Naive B cell (primary cell): ENCODE measurements at regions not wholly inside any gene's neighbourhood (a gene's known extent, or its start where the extent isn't known, plus 50 kb on each side); places are given as distances from the start of the nearest gene placed in this dataset.

Experiments used
- ATAC-seq, 2 donors: fragments of 150-1000 bp; cut with Tn5 transposase; 2 replicates each; pipeline ENCODE4 v1.10.0; 2021; ENCODE audit warnings: low read depth in 2 of 2, mild to moderate bottlenecking in 2 of 2, moderate library complexity in 2 of 2
- DNase-seq: peaks from one replicate; pipeline ENCODE4 v3.0.0; 2022
- H3K27ac Mint-ChIP-seq, 6 donors: one replicate each; pipeline ENCODE4 v1.8.0; 2020 to 2022; ENCODE audit warnings: mild to moderate bottlenecking in 6 of 6, mixed read lengths in 6 of 6, moderate library complexity in 5 of 6, inconsistent platforms in 2 of 6
- H3K27me3 Mint-ChIP-seq, 3 donors: one replicate each; pipeline ENCODE4 v1.8.0; 2021 to 2022; ENCODE audit warnings: mixed read lengths in 3 of 3, mild to moderate bottlenecking in 1 of 3
- H3K36me3 Mint-ChIP-seq, 2 donors: one replicate each; pipeline ENCODE4 v1.8.0; 2020 to 2022; ENCODE audit warnings: mixed read lengths in 2 of 2, inconsistent platforms in 1 of 2, mild to moderate bottlenecking in 1 of 2
- H3K4me1 Mint-ChIP-seq, 3 donors: one replicate each; pipeline ENCODE4 v1.8.0; 2020 to 2022; ENCODE audit warnings: mixed read lengths in 3 of 3, inconsistent platforms in 1 of 3, mild to moderate bottlenecking in 1 of 3, moderate library complexity in 1 of 3
- H3K4me3 Mint-ChIP-seq, 8 donors: one replicate each; pipeline ENCODE4 v1.8.0; 2020 to 2022; ENCODE audit warnings: mild to moderate bottlenecking in 8 of 8, mixed read lengths in 8 of 8, moderate library complexity in 8 of 8, inconsistent platforms in 2 of 8
- H3K9me3 Mint-ChIP-seq, 7 donors: one replicate each; pipeline ENCODE4 v1.8.0; 2020 to 2022; ENCODE audit warnings: mixed read lengths in 7 of 7, mild to moderate bottlenecking in 5 of 7, inconsistent platforms in 2 of 7, moderate library complexity in 1 of 7

GRCh38 chr2:12817870-12818269, 101.1 kb downstream of the TRIB2 start:
- Mint-ChIP-seq H3K36me3 (no peaks in the 10 kb centered on the region), H3K27me3 (peaks cover 11 to 18% (median 13%) of the 10 kb centered on the region in 3 donors), H3K4me3 (no peak overlapping the region), H3K4me1 (peaks cover 4 to 14% (median 10%) of the 10 kb centered on the region in 3 donors), H3K9me3 (no peaks in the 10 kb centered on the region), H3K27ac (no peak overlapping the region)
- ATAC-seq (no peak), DNase-seq (no peak)

- Mint-ChIP-seq H3K27me3 (peaks cover 11 to 24% (median 19%) of the 10 kb centered on the region in 3 donors), H3K9me3 (no peaks in the 10 kb centered on the region), H3K4me1 (peaks cover 4 to 14% (median 10%) of the 10 kb centered on the region in 3 donors), H3K36me3 (no peaks in the 10 kb centered on the region), H3K27ac (peak overlapping the region in 1 of 6 donors; percentile 65), H3K4me3 (no peak overlapping the region)
- no peak for ATAC-seq
- DNase-seq: no peak
These were observed 101.8 kb downstream of the TRIB2 start for GRCh38 chr2:12818416-12819102.

DNA sequence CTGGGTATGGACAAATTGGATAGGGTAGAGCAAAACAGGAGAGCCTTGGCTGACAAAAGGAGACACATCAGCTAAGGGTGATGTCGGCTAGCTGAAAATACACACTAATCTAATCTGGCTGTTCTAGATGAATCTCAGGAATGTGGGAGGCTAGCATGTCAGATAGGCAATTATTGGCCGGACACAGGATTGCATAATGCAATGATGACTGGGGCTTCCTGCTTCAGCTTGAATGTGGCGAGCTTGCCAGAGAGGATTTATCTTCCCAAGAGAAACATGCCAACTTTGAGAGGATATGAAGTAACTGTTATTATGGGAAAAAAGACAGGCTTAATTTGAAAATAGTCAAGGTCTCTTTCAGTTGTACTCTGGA, 102.4 kb downstream of the TRIB2 start:
- H3K36me3 Mint-ChIP-seq: no peaks in the 10 kb centered on the region
- no peak overlapping the region for H3K4me3 Mint-ChIP-seq
- H3K9me3 Mint-ChIP-seq: no peaks in the 10 kb centered on the region
- ATAC-seq (no peak), DNase-seq (no peak)
- H3K27me3 Mint-ChIP-seq: peaks cover 11 to 30% (median 24%) of the 10 kb centered on the region in 3 donors
- peak overlapping the region in 1 of 6 donors; percentile 65 for H3K27ac Mint-ChIP-seq
- peaks cover 4 to 14% (median 10%) of the 10 kb centered on the region in 3 donors for H3K4me1 Mint-ChIP-seq

GRCh38 chr2:12819721-12820120, 103.0 kb downstream of the TRIB2 start:
- H3K4me3 Mint-ChIP-seq: peak overlapping the region in 1 of 8 donors; percentile 5
- no peaks in the 10 kb centered on the region for H3K9me3 Mint-ChIP-seq
- H3K27ac Mint-ChIP-seq: no peak overlapping the region
- DNase-seq (no peak), ATAC-seq (peak in 1 of 2 donors; percentile 37)
- peaks cover 4 to 14% (median 10%) of the 10 kb centered on the region in 3 donors for H3K4me1 Mint-ChIP-seq
- no peaks in the 10 kb centered on the region for H3K36me3 Mint-ChIP-seq
- peaks cover 11 to 32% (median 26%) of the 10 kb centered on the region in 3 donors for H3K27me3 Mint-ChIP-seq

- Mint-ChIP-seq H3K4me3 (no peak overlapping the region), H3K27ac (peak overlapping the region in 1 of 6 donors; percentile 22), H3K27me3 (peaks cover 14 to 36% (median 33%) of the 10 kb centered on the region in 3 donors), H3K9me3 (no peaks in the 10 kb centered on the region), H3K4me1 (peaks cover 4 to 14% (median 10%) of the 10 kb centered on the region in 3 donors), H3K36me3 (no peaks in the 10 kb centered on the region)
- no peak for DNase-seq
- ATAC-seq: no peak
These were observed 104.9 kb downstream of the TRIB2 start for GRCh38 chr2:12821656-12822055.

- ATAC-seq (no peak), DNase-seq (no peak)
- Mint-ChIP-seq H3K36me3 (no peaks in the 10 kb centered on the region), H3K27me3 (peaks cover 10 to 44% (median 42%) of the 10 kb centered on the region in 3 donors), H3K9me3 (no peaks in the 10 kb centered on the region), H3K27ac (peak overlapping the region in 1 of 6 donors; percentile 49), H3K4me3 (no peak overlapping the region), H3K4me1 (peaks cover 2 to 7% (median 6%) of the 10 kb centered on the region in 3 donors)
These were observed 107.6 kb downstream of the TRIB2 start for GRCh38 chr2:12824351-12824777.

DNA sequence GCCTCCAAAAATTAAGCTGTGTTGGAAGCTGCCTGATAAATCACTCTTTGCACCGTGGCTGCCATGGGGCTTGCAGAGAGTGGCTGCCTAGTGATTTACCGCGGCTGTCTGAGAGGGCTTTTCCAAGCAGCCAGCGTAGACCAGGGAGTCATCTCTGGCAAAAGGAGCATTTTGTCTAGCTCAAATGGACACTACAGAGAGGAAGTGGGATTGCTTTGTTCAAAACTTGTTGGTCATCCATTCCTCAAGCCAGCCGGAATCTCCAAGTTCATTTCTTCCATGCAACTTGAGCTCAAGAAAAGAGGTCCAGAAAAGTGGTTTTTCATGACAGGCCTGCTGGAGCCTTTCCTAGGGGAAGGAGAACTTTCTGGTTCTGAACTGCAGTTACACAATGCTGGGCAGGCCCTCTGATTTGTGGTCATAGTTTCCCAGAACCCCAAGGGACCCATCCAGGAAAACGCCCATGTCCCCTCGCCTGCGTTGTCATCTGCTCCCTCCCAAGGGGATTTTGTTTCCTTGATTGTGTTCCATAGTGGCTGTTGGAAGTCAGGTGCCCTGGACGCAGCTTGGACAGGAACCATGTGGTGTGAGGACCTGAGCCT, 108.1 kb downstream of the TRIB2 start:
- no peak overlapping the region for H3K27ac Mint-ChIP-seq
- no peaks in the 10 kb centered on the region for H3K9me3 Mint-ChIP-seq
- no peak for ATAC-seq
- H3K4me1 Mint-ChIP-seq: peaks cover 0 to 3% (median 1%) of the 10 kb centered on the region in 3 donors
- no peaks in the 10 kb centered on the region for H3K36me3 Mint-ChIP-seq
- peaks cover 10 to 44% (median 42%) of the 10 kb centered on the region in 3 donors for H3K27me3 Mint-ChIP-seq
- H3K4me3 Mint-ChIP-seq: no peak overlapping the region
- no peak for DNase-seq

- Mint-ChIP-seq H3K4me1 (no peaks in the 10 kb centered on the region), H3K9me3 (no peaks in the 10 kb centered on the region), H3K4me3 (no peak overlapping the region), H3K36me3 (no peaks in the 10 kb centered on the region), H3K27me3 (peaks cover 8 to 37% (median 36%) of the 10 kb centered on the region in 3 donors), H3K27ac (no peak overlapping the region)
- DNase-seq: no peak
- ATAC-seq: no peak
These were observed 110.0 kb downstream of the TRIB2 start for GRCh38 chr2:12826781-12827180.

GRCh38 chr2:12827721-12828120, 111.0 kb downstream of the TRIB2 start:
- ATAC-seq (no peak), DNase-seq (no peak)
- H3K36me3 Mint-ChIP-seq: no peaks in the 10 kb centered on the region
- no peaks in the 10 kb centered on the region for H3K9me3 Mint-ChIP-seq
- no peak overlapping the region for H3K27ac Mint-ChIP-seq
- H3K4me1 Mint-ChIP-seq: no peaks in the 10 kb centered on the region
- peaks cover 6 to 39% (median 38%) of the 10 kb centered on the region in 3 donors for H3K27me3 Mint-ChIP-seq
- no peak overlapping the region for H3K4me3 Mint-ChIP-seq

- no peak for DNase-seq
- Mint-ChIP-seq H3K4me3 (no peak overlapping the region), H3K36me3 (peaks cover 0 to 3% of the 10 kb centered on the region in 2 donors), H3K9me3 (peaks cover 0 to 2% (median 0%) of the 10 kb centered on the region in 7 donors), H3K27me3 (peaks cover 6 to 29% (median 27%) of the 10 kb centered on the region in 3 donors), H3K27ac (no peak overlapping the region), H3K4me1 (no peaks in the 10 kb centered on the region)
- no peak for ATAC-seq
These were observed 112.2 kb downstream of the TRIB2 start for GRCh38 chr2:12828980-12829379.

GRCh38 chr2:12831016-12831415, 114.3 kb downstream of the TRIB2 start:
- Mint-ChIP-seq H3K4me3 (no peak overlapping the region), H3K27me3 (peaks cover 17 to 37% (median 25%) of the 10 kb centered on the region in 3 donors), H3K4me1 (no peaks in the 10 kb centered on the region), H3K9me3 (peaks cover 0 to 2% (median 0%) of the 10 kb centered on the region in 7 donors), H3K27ac (no peak overlapping the region), H3K36me3 (peaks cover 0 to 3% of the 10 kb centered on the region in 2 donors)
- ATAC-seq: no peak
- DNase-seq: no peak

DNA sequence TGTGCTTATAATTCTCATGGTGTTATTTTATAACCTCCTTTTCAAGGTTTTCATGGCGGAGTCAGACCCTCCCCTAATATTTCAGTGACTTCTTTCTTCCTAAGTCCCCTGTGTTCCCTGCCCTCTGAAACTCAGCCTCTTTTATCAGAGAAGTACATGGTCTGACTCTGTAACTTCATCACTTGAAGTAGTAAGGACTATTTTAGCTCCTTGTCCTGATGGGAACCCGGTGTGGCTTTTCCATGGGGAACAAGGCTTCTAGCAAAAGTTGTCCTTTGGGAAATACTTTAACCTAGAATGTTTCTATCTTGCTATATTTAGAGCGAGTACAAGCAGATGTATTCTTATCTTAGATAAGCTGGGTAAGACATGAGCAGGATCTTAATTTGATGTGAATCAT, 117.5 kb downstream of the TRIB2 start:
- ATAC-seq: no peak
- H3K27ac Mint-ChIP-seq: no peak overlapping the region
- peaks cover 24 to 34% (median 29%) of the 10 kb centered on the region in 3 donors for H3K27me3 Mint-ChIP-seq
- H3K9me3 Mint-ChIP-seq: peaks cover 0 to 2% (median 0%) of the 10 kb centered on the region in 7 donors
- H3K36me3 Mint-ChIP-seq: peaks cover 0 to 3% of the 10 kb centered on the region in 2 donors
- H3K4me1 Mint-ChIP-seq: no peaks in the 10 kb centered on the region
- no peak for DNase-seq
- no peak overlapping the region for H3K4me3 Mint-ChIP-seq

GRCh38 chr2:12835733-12836132, 119.0 kb downstream of the TRIB2 start:
- no peak for ATAC-seq
- DNase-seq: no peak
- no peaks in the 10 kb centered on the region for H3K4me1 Mint-ChIP-seq
- H3K9me3 Mint-ChIP-seq: peaks cover 0 to 2% (median 0%) of the 10 kb centered on the region in 7 donors
- no peak overlapping the region for H3K4me3 Mint-ChIP-seq
- H3K27me3 Mint-ChIP-seq: peaks cover 33 to 48% (median 33%) of the 10 kb centered on the region in 3 donors
- peak overlapping the region in 1 of 6 donors; percentile 35 for H3K27ac Mint-ChIP-seq
- H3K36me3 Mint-ChIP-seq: peaks cover 0 to 3% of the 10 kb centered on the region in 2 donors

- Mint-ChIP-seq H3K27ac (no peak overlapping the region), H3K4me1 (no peaks in the 10 kb centered on the region), H3K4me3 (no peak overlapping the region), H3K36me3 (no peaks in the 10 kb centered on the region), H3K27me3 (peaks cover 41 to 61% (median 47%) of the 10 kb centered on the region in 3 donors), H3K9me3 (peaks cover 0 to 4% (median 0%) of the 10 kb centered on the region in 7 donors)
- ATAC-seq (no peak), DNase-seq (no peak)
These were observed 122.6 kb downstream of the TRIB2 start for GRCh38 chr2:12839339-12839738.
